HEK293 (cell line): ENCODE measurements at regions not wholly inside any gene's neighbourhood (a gene's known extent, or its start where the extent isn't known, plus 50 kb on each side); places are given as distances from the start of the nearest gene placed in this dataset.
A peak's percentile ranks its signal among the peaks of the same experiment; 100 is the strongest.

ENCODE experiments used
- CTCF ChIA-PET: fragments of 350-600 bp; formaldehyde crosslinking; extraction: SDS; loops from one replicate; lab custom pipeline; 2021; ENCODE audit warnings: antibody characterized with exemption; lab: Yijun Ruan, JAX
- POLR2A ChIA-PET: fragments of 300-600 bp; formaldehyde crosslinking; extraction: SDS; loops from one replicate; lab custom pipeline; 2020; ENCODE audit warnings: antibody characterized with exemption, inconsistent platforms; lab: Yijun Ruan, JAX
- H3K27ac ChIP-seq: fragments of 200-500 bp; sonication (Bioruptor generic); 2 replicates; pipeline ENCODE4 v1.5.1; 2014; ENCODE audit warnings: low read depth, low read length, control low read depth, inconsistent platforms; ENCODE audit errors: extremely low read depth
- H3K36me3 ChIP-seq, 2 experiments: fragments of 200-500 bp in 1 of 2; sonication (Bioruptor generic) in 1 of 2; 1 replicate in 1 of 2; 2 replicates in 1 of 2; pipeline ENCODE4 v1.5.1; 2014 to 2017; ENCODE audit warnings: inconsistent platforms in 2 of 2, low read length in 2 of 2; ENCODE audit not compliant: control insufficient read depth in 2 of 2, insufficient read depth in 1 of 2
- H3K4me1 ChIP-seq: fragments of 200-500 bp; sonication (Bioruptor generic); 2 replicates; pipeline ENCODE4 v1.5.1; 2014; ENCODE audit warnings: mild to moderate bottlenecking, low read length, inconsistent platforms; ENCODE audit not compliant: control insufficient read depth, insufficient read depth
- H3K4me3 ChIP-seq: 2 replicates; pipeline ENCODE4 v1.5.1; 2011; ENCODE audit warnings: low read depth, mild to moderate bottlenecking, control low read depth, low read length, moderate library complexity
- H3K9me3 ChIP-seq: fragments of 200-500 bp; sonication (Bioruptor generic); 2 replicates; pipeline ENCODE4 v1.5.1; 2014; ENCODE audit warnings: low read depth, low read length, inconsistent platforms; ENCODE audit not compliant: control insufficient read depth, insufficient read depth
- KLF9 ChIP-seq: fragments of 450-650 bp; formaldehyde crosslinking; IDR thresholded peaks from 2 replicates; pipeline ENCODE4 v1.5.1; 2016; ENCODE audit warnings: missing biosample characterization, missing genetic modification characterization, low read depth
- SP2 ChIP-seq: fragments of 450-650 bp; formaldehyde crosslinking; IDR thresholded peaks from 2 replicates; pipeline ENCODE4 v1.5.1; 2016; ENCODE audit warnings: missing biosample characterization, missing genetic modification characterization
- SP3 ChIP-seq: fragments of 450-650 bp; formaldehyde crosslinking; IDR thresholded peaks from 2 replicates; pipeline ENCODE4 v1.5.1; 2016; ENCODE audit warnings: missing biosample characterization, missing genetic modification characterization
- TCF7L2 ChIP-seq: IDR thresholded peaks from 2 replicates; pipeline ENCODE4 v1.6.1; 2011; ENCODE audit warnings: low read depth, mild to moderate bottlenecking, inconsistent platforms, low read length, moderate library complexity, borderline replicate concordance
- ZNF10 ChIP-seq: fragments of 450-650 bp; formaldehyde crosslinking; IDR thresholded peaks from 2 replicates; pipeline ENCODE4 v1.5.1; 2017; ENCODE audit warnings: missing biosample characterization, missing genetic modification characterization
- ZNF19 ChIP-seq: fragments of 450-650 bp; formaldehyde crosslinking; IDR thresholded peaks from 2 replicates; pipeline ENCODE4; 2016; ENCODE audit warnings: missing biosample characterization, missing genetic modification characterization, low read depth
- ZNF292 ChIP-seq: fragments of 450-650 bp; formaldehyde crosslinking; IDR thresholded peaks from 2 replicates; pipeline ENCODE4 v1.5.1; 2016; ENCODE audit warnings: low read depth, missing biosample characterization, missing genetic modification characterization, borderline replicate concordance
- ZNF335 ChIP-seq: fragments of 450-650 bp; formaldehyde crosslinking; conservative IDR thresholded peaks from 2 replicates; pipeline ENCODE4 v1.5.1; 2016; ENCODE audit warnings: missing biosample characterization, missing genetic modification characterization
- ZNF776 ChIP-seq: fragments of 450-650 bp; formaldehyde crosslinking; IDR thresholded peaks from 2 replicates; pipeline ENCODE4 v1.5.0; 2017; ENCODE audit warnings: missing biosample characterization, missing genetic modification characterization, borderline replicate concordance
- ZNF830 ChIP-seq: fragments of 450-650 bp; IDR thresholded peaks from 2 replicates; pipeline ENCODE4 v1.5.0; 2018; ENCODE audit warnings: missing biosample characterization, missing genetic modification characterization, low read depth, mild to moderate bottlenecking, moderate library complexity
- ZNF837 ChIP-seq: fragments of 450-650 bp; formaldehyde crosslinking; IDR thresholded peaks from 2 replicates; pipeline ENCODE4 v1.5.1; 2016; ENCODE audit warnings: missing biosample characterization, missing genetic modification characterization
- TF ChIP-seq, protein P1 (sequence below): fragments of 450-650 bp; formaldehyde crosslinking; IDR thresholded peaks from 2 replicates; pipeline ENCODE4 v1.5.1; 2016; ENCODE audit warnings: missing biosample characterization, missing genetic modification characterization
- TF ChIP-seq, protein P2 (sequence below): fragments of 450-650 bp; formaldehyde crosslinking; IDR thresholded peaks from 2 replicates; pipeline ENCODE4 v1.5.1; 2016; ENCODE audit warnings: missing biosample characterization, missing genetic modification characterization
- TF ChIP-seq, protein P3 (sequence below): fragments of 450-650 bp; formaldehyde crosslinking; conservative IDR thresholded peaks from 2 replicates; pipeline ENCODE4 v1.5.1; 2016; ENCODE audit warnings: low read depth, missing biosample characterization, missing genetic modification characterization
- TF ChIP-seq, protein P4 (sequence below): fragments of 450-650 bp; formaldehyde crosslinking; IDR thresholded peaks from 2 replicates; pipeline ENCODE4 v1.5.1; 2016; ENCODE audit warnings: missing biosample characterization, missing genetic modification characterization
- TF ChIP-seq, protein P5 (sequence below): fragments of 450-650 bp; formaldehyde crosslinking; IDR thresholded peaks from 2 replicates; pipeline ENCODE4 v1.5.1; 2016; ENCODE audit warnings: missing biosample characterization, missing genetic modification characterization
- TF ChIP-seq, protein P6 (sequence below): fragments of 450-650 bp; formaldehyde crosslinking; IDR thresholded peaks from 2 replicates; pipeline ENCODE4 v1.5.1; 2016; ENCODE audit warnings: missing biosample characterization, missing genetic modification characterization

DNA sequence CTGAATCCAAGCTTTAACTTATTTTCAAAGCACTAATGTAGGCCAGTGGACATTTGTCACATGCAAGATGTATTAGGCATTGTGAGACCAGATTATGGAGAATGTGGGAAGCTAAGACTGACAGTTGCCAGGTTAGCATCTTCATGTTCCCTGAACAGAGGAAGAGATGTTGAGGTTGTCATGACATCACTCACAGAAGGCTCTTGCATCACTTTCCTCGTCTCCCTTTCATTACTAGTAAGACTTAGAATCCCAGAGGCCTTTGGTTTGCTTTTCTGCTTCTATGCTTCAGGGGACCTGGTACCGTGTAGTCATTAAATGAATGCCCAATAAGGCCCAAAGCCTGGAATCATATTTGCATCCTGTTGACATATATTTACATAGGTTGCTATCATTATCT lies 76.4 kb upstream of the RPS23 start (continued):
- TF ChIP-seq SP2 (tag by site-specific recombination), result no peak
- TF ChIP-seq TCF7L2, result no peak

DNA sequence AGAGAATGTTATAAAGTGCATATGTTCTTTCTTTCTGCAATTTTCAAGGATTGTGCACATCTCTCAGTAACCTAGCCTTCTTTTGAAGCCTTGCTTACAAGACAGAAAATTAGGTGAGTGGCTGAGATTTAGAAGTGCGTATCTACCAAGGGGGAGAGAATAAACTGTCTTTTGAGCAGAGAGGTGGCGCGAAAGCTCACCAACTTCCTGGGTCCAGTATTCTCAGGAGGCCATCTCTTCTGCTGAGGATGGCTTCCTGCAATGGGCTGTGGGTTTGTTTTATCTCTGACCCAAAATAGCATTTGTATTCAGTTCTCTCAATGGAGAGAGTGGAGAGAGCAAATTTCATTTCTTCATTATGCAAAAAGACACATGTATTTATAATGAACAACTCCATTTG lies 75.4 kb upstream of the RPS23 start:
- no peaks in the 10 kb centered on the region for H3K36me3 ChIP-seq
- no peaks in the 10 kb centered on the region for H3K9me3 ChIP-seq
- CTCF ChIA-PET, result interaction anchor here (0.5 to 1.5 kb wide), 6 partner anchors 40 to 1211 kb away, joined by 3 to 6 read pairs (median 3); no protein-coding TSS in a partner anchor
- H3K4me3 ChIP-seq, result no peak overlapping the region
- POLR2A ChIA-PET, result no interaction called here
- no peaks in the 10 kb centered on the region; the same call in 1 of the 2 replicates for H3K4me1 ChIP-seq
- TF ChIP-seq SP3 (tag by site-specific recombination) (no peak), KLF9 (tag by site-specific recombination) (no peak), ZNF19 (tag by site-specific recombination) (no peak), TCF7L2 (no peak), ZNF292 (tag by site-specific recombination) (no peak), ZNF830 (tag by site-specific recombination) (no peak)
- TF ChIP-seq, protein P1, sequence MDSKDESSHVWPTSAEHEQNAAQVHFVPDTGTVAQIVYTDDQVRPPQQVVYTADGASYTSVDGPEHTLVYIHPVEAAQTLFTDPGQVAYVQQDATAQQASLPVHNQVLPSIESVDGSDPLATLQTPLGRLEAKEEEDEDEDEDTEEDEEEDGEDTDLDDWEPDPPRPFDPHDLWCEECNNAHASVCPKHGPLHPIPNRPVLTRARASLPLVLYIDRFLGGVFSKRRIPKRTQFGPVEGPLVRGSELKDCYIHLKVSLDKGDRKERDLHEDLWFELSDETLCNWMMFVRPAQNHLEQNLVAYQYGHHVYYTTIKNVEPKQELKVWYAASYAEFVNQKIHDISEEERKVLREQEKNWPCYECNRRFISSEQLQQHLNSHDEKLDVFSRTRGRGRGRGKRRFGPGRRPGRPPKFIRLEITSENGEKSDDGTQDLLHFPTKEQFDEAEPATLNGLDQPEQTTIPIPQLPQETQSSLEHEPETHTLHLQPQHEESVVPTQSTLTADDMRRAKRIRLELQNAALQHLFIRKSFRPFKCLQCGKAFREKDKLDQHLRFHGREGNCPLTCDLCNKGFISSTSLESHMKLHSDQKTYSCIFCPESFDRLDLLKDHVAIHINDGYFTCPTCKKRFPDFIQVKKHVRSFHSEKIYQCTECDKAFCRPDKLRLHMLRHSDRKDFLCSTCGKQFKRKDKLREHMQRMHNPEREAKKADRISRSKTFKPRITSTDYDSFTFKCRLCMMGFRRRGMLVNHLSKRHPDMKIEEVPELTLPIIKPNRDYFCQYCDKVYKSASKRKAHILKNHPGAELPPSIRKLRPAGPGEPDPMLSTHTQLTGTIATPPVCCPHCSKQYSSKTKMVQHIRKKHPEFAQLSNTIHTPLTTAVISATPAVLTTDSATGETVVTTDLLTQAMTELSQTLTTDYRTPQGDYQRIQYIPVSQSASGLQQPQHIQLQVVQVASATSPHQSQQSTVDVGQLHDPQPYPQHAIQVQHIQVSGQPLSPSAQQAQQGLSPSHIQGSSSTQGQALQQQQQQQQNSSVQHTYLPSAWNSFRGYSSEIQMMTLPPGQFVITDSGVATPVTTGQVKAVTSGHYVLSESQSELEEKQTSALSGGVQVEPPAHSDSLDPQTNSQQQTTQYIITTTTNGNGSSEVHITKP (tag by site-specific recombination), result no peak
- TF ChIP-seq, protein P2, sequence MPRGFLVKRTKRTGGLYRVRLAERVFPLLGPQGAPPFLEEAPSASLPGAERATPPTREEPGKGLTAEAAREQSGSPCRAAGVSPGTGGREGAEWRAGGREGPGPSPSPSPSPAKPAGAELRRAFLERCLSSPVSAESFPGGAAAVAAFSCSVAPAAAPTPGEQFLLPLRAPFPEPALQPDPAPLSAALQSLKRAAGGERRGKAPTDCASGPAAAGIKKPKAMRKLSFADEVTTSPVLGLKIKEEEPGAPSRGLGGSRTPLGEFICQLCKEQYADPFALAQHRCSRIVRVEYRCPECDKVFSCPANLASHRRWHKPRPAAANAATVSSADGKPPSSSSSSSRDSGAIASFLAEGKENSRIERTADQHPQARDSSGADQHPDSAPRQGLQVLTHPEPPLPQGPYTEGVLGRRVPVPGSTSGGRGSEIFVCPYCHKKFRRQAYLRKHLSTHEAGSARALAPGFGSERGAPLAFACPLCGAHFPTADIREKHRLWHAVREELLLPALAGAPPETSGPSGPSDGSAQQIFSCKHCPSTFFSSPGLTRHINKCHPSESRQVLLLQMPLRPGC, result no peak
- TF ChIP-seq, protein P3, sequence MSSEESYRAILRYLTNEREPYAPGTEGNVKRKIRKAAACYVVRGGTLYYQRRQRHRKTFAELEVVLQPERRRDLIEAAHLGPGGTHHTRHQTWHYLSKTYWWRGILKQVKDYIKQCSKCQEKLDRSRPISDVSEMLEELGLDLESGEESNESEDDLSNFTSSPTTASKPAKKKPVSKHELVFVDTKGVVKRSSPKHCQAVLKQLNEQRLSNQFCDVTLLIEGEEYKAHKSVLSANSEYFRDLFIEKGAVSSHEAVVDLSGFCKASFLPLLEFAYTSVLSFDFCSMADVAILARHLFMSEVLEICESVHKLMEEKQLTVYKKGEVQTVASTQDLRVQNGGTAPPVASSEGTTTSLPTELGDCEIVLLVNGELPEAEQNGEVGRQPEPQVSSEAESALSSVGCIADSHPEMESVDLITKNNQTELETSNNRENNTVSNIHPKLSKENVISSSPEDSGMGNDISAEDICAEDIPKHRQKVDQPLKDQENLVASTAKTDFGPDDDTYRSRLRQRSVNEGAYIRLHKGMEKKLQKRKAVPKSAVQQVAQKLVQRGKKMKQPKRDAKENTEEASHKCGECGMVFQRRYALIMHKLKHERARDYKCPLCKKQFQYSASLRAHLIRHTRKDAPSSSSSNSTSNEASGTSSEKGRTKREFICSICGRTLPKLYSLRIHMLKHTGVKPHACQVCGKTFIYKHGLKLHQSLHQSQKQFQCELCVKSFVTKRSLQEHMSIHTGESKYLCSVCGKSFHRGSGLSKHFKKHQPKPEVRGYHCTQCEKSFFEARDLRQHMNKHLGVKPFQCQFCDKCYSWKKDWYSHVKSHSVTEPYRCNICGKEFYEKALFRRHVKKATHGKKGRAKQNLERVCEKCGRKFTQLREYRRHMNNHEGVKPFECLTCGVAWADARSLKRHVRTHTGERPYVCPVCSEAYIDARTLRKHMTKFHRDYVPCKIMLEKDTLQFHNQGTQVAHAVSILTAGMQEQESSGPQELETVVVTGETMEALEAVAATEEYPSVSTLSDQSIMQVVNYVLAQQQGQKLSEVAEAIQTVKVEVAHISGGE (tag by site-specific recombination), result no peak
- no peak overlapping the region for H3K27ac ChIP-seq

DNA sequence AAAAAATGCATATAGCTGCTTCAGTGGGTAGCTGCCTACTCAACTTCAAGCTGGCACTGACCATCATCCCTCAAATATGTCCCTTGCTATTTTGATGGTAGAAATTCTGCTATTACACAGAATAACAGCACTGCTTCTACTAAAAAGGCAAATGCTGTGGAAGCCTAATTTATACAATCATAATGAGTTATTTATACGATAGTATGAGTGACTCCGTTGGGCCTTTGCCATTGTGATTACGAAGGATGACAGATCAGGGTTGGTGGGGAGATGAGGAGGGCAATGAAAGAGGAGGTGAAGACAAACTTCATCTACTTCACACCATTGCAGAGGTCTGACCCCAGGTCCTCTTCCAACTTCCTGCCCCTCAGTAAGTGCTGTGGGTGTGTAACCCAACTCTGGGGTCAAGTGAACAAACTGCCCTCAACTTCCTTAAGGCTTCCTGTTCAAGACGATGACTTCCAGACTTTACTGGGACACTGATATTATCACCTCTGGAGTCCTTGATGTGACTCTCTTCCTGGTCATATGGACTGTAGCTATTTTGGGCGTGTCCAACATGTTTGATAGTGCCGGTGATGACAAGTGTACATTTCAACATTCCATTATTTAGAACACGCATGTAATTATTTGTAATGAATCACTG lies 74.1 kb upstream of the RPS23 start:
- ChIA-PET CTCF (interaction anchor here (0.6 to 2.8 kb wide), 13 partner anchors 21 to 1212 kb away, joined by 3 to 20 read pairs (median 3); no protein-coding TSS in a partner anchor), POLR2A (interaction anchor here (0.8 kb wide), 1 partner anchor 34 kb away, joined by 3 read pairs; no protein-coding TSS in a partner anchor)
- Histone ChIP-seq H3K4me3 (no peak overlapping the region), H3K9me3 (no peaks in the 10 kb centered on the region), H3K36me3 (no peaks in the 10 kb centered on the region), H3K4me1 (no peaks in the 10 kb centered on the region; the same call in 1 of the 2 replicates)
- TF ChIP-seq, protein P4, sequence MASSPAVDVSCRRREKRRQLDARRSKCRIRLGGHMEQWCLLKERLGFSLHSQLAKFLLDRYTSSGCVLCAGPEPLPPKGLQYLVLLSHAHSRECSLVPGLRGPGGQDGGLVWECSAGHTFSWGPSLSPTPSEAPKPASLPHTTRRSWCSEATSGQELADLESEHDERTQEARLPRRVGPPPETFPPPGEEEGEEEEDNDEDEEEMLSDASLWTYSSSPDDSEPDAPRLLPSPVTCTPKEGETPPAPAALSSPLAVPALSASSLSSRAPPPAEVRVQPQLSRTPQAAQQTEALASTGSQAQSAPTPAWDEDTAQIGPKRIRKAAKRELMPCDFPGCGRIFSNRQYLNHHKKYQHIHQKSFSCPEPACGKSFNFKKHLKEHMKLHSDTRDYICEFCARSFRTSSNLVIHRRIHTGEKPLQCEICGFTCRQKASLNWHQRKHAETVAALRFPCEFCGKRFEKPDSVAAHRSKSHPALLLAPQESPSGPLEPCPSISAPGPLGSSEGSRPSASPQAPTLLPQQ (tag by site-specific recombination), result 0 out of 2 replicates have a peak, but pooled peaks have one; percentile 11
- TF ChIP-seq ZNF776 (tag by site-specific recombination) (no peak), ZNF837 (no peak), ZNF10 (tag by site-specific recombination) (no peak), ZNF335 (peak; percentile 84)
- TF ChIP-seq, protein P5, sequence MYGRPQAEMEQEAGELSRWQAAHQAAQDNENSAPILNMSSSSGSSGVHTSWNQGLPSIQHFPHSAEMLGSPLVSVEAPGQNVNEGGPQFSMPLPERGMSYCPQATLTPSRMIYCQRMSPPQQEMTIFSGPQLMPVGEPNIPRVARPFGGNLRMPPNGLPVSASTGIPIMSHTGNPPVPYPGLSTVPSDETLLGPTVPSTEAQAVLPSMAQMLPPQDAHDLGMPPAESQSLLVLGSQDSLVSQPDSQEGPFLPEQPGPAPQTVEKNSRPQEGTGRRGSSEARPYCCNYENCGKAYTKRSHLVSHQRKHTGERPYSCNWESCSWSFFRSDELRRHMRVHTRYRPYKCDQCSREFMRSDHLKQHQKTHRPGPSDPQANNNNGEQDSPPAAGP (tag by site-specific recombination), result no peak
- TF ChIP-seq, protein P6, sequence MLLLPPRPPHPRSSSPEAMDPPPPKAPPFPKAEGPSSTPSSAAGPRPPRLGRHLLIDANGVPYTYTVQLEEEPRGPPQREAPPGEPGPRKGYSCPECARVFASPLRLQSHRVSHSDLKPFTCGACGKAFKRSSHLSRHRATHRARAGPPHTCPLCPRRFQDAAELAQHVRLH (tag by site-specific recombination), result no peak
- TF ChIP-seq, all 188 proteins: peak for 2
- H3K27ac ChIP-seq, result no peak overlapping the region
